Testis (tissue), 2 donors: ENCODE measurements at regions not wholly inside any gene's neighbourhood (a gene's known extent, or its start where the extent isn't known, plus 50 kb on each side); places are given as distances from the start of the nearest gene placed in this dataset.

Experiments used
- CTCF ChIP-seq, 3 experiments: fragments of 450-650 bp in 2 of 3; fragments of 200-600 bp in 1 of 3; sonication (generic) in 1 of 3; IDR thresholded peaks; one replicate each; pipeline ENCODE4 v1.5.1; 2016 to 2019; ENCODE audit warnings: antibody characterized with exemption in 3 of 3, mild to moderate bottlenecking in 2 of 3, moderate library complexity in 1 of 3
- POLR2A ChIP-seq: fragments of 450-650 bp; IDR thresholded peaks from one replicate; pipeline ENCODE4 v1.6.1; 2017; ENCODE audit warnings: antibody characterized with exemption, mild to moderate bottlenecking, moderate library complexity

- no peak for TF ChIP-seq CTCF (IDR thresholded peaks at IDR 0.05)
- TF ChIP-seq POLR2A, result no peak
Measured at GRCh38 chr16:72566174-72566573, 394.2 kb upstream of the PMFBP1 start.
